CD14-positive monocyte (primary cell): ENCODE measurements at regions not wholly inside any gene's neighbourhood (a gene's known extent, or its start where the extent isn't known, plus 50 kb on each side); places are given as distances from the start of the nearest gene placed in this dataset.

ENCODE experiments used
- DNase-seq, 3 donors: peaks; one replicate each; pipeline ENCODE4 v3.0.0-alpha.2; 2011 to 2022
- H2AFZ ChIP-seq: 2 replicates; pipeline ENCODE4 v1.6.0; 2012; ENCODE audit warnings: mild to moderate bottlenecking, low read depth, low read length, inconsistent platforms; ENCODE audit not compliant: insufficient read depth, poor library complexity, severe bottlenecking
- H3K27ac ChIP-seq, 2 donors: 1 replicate in 1 of 2; 2 replicates in 1 of 2; pipeline ENCODE4 v1.5.1; 2012 to 2013; ENCODE audit warnings: low read length in 2 of 2, control low read depth in 1 of 2, inconsistent platforms in 1 of 2, low read depth in 1 of 2, mild to moderate bottlenecking in 1 of 2
- H3K27me3 ChIP-seq, 2 donors: one replicate each; pipeline versions ENCODE4 v1.6.0 to v1.6.1; 2011 to 2013; ENCODE audit warnings: low read length in 2 of 2; ENCODE audit not compliant: control insufficient read depth in 2 of 2, insufficient read depth in 2 of 2
- H3K36me3 ChIP-seq, 2 donors: replicated peaks in 1 of 2; 1 replicate in 1 of 2; 2 replicates in 1 of 2; pipeline versions ENCODE4 v1.5.1 to v1.6.1; 2012 to 2013; ENCODE audit warnings: low read length in 2 of 2, control low read depth in 1 of 2, inconsistent platforms in 1 of 2, mild to moderate bottlenecking in 1 of 2; ENCODE audit not compliant: insufficient read depth in 2 of 2, control insufficient read depth in 1 of 2
- H3K4me1 ChIP-seq, 2 donors: 1 replicate in 1 of 2; 2 replicates in 1 of 2; pipeline versions ENCODE4 v1.5.1 to v1.6.1; 2012 to 2013; ENCODE audit warnings: low read length in 2 of 2, control low read depth in 1 of 2, inconsistent platforms in 1 of 2, mild to moderate bottlenecking in 1 of 2, moderate library complexity in 1 of 2; ENCODE audit not compliant: insufficient read depth in 2 of 2, control insufficient read depth in 1 of 2
- H3K4me2 ChIP-seq: replicated peaks from 2 replicates; pipeline ENCODE3; 2012; ENCODE audit warnings: low read length, moderate library complexity, mild to moderate bottlenecking; ENCODE audit not compliant: poor library complexity, severe bottlenecking; ENCODE audit errors: extremely low read depth
- H3K4me3 ChIP-seq, 3 experiments: fragments of 200-600 bp in 1 of 3; sonication (generic) in 1 of 3; replicated peaks in 1 of 3; 1 replicate in 2 of 3; 2 replicates in 1 of 3; pipeline ENCODE4 v1.5.1; 2011 to 2013; ENCODE audit warnings: low read length in 3 of 3, mild to moderate bottlenecking in 3 of 3, control low read depth in 2 of 3, low read depth in 2 of 3, inconsistent platforms in 1 of 3, moderate library complexity in 1 of 3
- H3K79me2 ChIP-seq: 2 replicates; pipeline ENCODE4 v1.6.0; 2012; ENCODE audit warnings: mild to moderate bottlenecking, control low read depth, inconsistent platforms, low read length, moderate library complexity; ENCODE audit not compliant: insufficient read depth
- H3K9ac ChIP-seq: 2 replicates; pipeline ENCODE4 v1.6.0; 2017; ENCODE audit warnings: low read length, mild to moderate bottlenecking; ENCODE audit not compliant: insufficient read depth, poor library complexity, severe bottlenecking
- H3K9me3 ChIP-seq, 2 donors: replicated peaks in 1 of 2; 1 replicate in 1 of 2; 2 replicates in 1 of 2; pipeline versions ENCODE4 v1.5.1 to v1.6.1; 2012 to 2013; ENCODE audit warnings: low read length in 2 of 2, control low read depth in 1 of 2; ENCODE audit not compliant: control insufficient read depth in 1 of 2, insufficient read depth in 1 of 2
- H4K20me1 ChIP-seq: 2 replicates; pipeline ENCODE4 v1.6.0; 2012; ENCODE audit warnings: mild to moderate bottlenecking, low read length, control low read depth, moderate library complexity; ENCODE audit not compliant: insufficient read depth
- H3K27ac Mint-ChIP-seq, 7 donors: one replicate each; pipeline ENCODE4 v1.8.0; 2020; ENCODE audit warnings: mild to moderate bottlenecking in 7 of 7, mixed read lengths in 7 of 7, moderate library complexity in 6 of 7, inconsistent platforms in 2 of 7
- H3K27me3 Mint-ChIP-seq, 3 donors: one replicate each; pipeline ENCODE4 v1.8.0; 2021 to 2022; ENCODE audit warnings: low read depth in 3 of 3, mild to moderate bottlenecking in 3 of 3, mixed read lengths in 3 of 3, moderate library complexity in 3 of 3, inconsistent platforms in 1 of 3
- H3K36me3 Mint-ChIP-seq, 2 donors: one replicate each; pipeline ENCODE4 v1.8.0; 2020; ENCODE audit warnings: mixed read lengths in 2 of 2, inconsistent platforms in 1 of 2, mild to moderate bottlenecking in 1 of 2
- H3K4me1 Mint-ChIP-seq: one replicate; pipeline ENCODE4 v1.8.0; 2020; ENCODE audit warnings: mild to moderate bottlenecking, mixed read lengths
- H3K4me3 Mint-ChIP-seq, 2 donors: one replicate each; pipeline ENCODE4 v1.8.0; 2020; ENCODE audit warnings: mild to moderate bottlenecking in 2 of 2, mixed read lengths in 2 of 2, moderate library complexity in 1 of 2
- H3K9me3 Mint-ChIP-seq, 7 donors: one replicate each; pipeline ENCODE4 v1.8.0; 2020 to 2022; ENCODE audit warnings: mixed read lengths in 7 of 7, mild to moderate bottlenecking in 6 of 7, moderate library complexity in 6 of 7, inconsistent platforms in 2 of 7
- WGBS: methylation state at CpG from one replicate; pipeline ENCODE4 v1.1.5; 2013; ENCODE audit warnings: missing lambda C conversion rate; ENCODE audit not compliant: insufficient coverage; 5-methylcytosine and 5-hydroxymethylcytosine counted together
- intact Hi-C, 2 donors: fragments of 100-400 bp; cut with micrococcal nuclease; formaldehyde crosslinking; loops; one replicate each; pipeline versions ENCODE4 v1.15.0 to v1.15.1; 2023
- TF ChIP-seq, protein P1 (sequence below): fragments of 200-600 bp; IDR thresholded peaks from one replicate; pipeline ENCODE4 v1.8.0; 2022; ENCODE audit warnings: antibody characterized with exemption, mild to moderate bottlenecking

DNA sequence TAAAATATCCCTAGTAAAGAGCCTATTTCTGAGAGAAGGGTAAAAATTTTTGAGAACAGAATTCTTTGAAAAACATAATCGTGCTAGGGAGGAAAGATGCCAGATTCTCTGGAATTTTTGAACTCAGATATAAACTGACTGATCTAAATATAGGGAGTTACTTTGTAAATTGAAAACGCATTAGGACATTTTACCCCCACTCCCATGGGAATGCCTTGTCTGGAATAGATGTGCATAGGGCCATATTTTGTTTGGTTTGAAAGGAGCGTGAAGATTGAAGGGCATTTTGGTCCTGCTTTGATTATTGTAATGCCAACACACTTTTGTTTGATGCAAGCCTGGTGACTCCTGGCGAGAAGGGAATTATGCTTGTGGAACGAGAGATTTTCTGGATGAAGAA, 158.7 kb upstream of the DPP10 start:
- Histone ChIP-seq H2AFZ (no peak overlapping the region), H3K4me1 (no peaks in the 10 kb centered on the region), H3K9me3 (peaks cover 18 to 19% of the 10 kb centered on the region in 2 donors), H3K27me3 (no peaks in the 10 kb centered on the region), H3K9ac (no peak overlapping the region), H3K79me2 (no peaks in the 10 kb centered on the region), H3K4me2 (no peak overlapping the region), H3K36me3 (no peaks in the 10 kb centered on the region), H3K4me3 (no peak overlapping the region), H4K20me1 (no peaks in the 10 kb centered on the region), H3K27ac (no peak overlapping the region)
- no peaks in the 10 kb centered on the region for H3K36me3 Mint-ChIP-seq
- TF ChIP-seq, protein P1, sequence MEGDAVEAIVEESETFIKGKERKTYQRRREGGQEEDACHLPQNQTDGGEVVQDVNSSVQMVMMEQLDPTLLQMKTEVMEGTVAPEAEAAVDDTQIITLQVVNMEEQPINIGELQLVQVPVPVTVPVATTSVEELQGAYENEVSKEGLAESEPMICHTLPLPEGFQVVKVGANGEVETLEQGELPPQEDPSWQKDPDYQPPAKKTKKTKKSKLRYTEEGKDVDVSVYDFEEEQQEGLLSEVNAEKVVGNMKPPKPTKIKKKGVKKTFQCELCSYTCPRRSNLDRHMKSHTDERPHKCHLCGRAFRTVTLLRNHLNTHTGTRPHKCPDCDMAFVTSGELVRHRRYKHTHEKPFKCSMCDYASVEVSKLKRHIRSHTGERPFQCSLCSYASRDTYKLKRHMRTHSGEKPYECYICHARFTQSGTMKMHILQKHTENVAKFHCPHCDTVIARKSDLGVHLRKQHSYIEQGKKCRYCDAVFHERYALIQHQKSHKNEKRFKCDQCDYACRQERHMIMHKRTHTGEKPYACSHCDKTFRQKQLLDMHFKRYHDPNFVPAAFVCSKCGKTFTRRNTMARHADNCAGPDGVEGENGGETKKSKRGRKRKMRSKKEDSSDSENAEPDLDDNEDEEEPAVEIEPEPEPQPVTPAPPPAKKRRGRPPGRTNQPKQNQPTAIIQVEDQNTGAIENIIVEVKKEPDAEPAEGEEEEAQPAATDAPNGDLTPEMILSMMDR = no peak
- no peak overlapping the region for H3K27ac Mint-ChIP-seq
- peaks cover 5 to 22% (median 8%) of the 10 kb centered on the region in 7 donors for H3K9me3 Mint-ChIP-seq
- no peak for DNase-seq
- H3K4me3 Mint-ChIP-seq = no peak overlapping the region
- intact Hi-C loops = no loop called here
- H3K27me3 Mint-ChIP-seq = no peaks in the 10 kb centered on the region
- WGBS = 100% methylated on average over 1 of the region's 5 CpGs
- H3K4me1 Mint-ChIP-seq = no peaks in the 10 kb centered on the region

DNA sequence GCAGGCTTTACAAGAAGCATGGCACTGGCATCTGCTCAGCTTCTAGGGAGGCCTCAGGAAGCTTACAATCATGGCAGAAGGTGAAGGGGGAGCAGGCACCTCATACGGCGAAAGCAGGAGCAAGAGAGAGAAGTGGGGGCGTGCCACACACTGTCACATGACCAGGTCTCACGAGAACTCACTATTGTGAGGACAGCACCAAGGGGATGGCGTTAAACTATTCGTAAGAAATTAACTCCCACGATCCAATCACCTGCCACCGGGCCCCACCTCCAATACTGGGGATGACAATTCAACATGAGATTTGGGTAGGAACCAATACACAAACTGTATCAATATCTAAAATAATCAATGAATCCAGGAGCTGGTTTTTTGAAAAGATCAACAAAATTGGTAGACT, 156.0 kb upstream of the DPP10 start:
- Histone ChIP-seq H3K27ac (no peak overlapping the region), H3K9ac (no peak overlapping the region), H3K9me3 (peaks cover 16 to 18% of the 10 kb centered on the region in 2 donors), H3K79me2 (no peaks in the 10 kb centered on the region), H3K27me3 (no peaks in the 10 kb centered on the region), H3K4me2 (no peak overlapping the region), H3K36me3 (no peaks in the 10 kb centered on the region), H2AFZ (no peak overlapping the region), H4K20me1 (no peaks in the 10 kb centered on the region), H3K4me3 (no peak overlapping the region), H3K4me1 (no peaks in the 10 kb centered on the region)
- no peaks in the 10 kb centered on the region for H3K27me3 Mint-ChIP-seq
- 95% methylated on average over 4 of the region's 8 CpGs for WGBS
- TF ChIP-seq, protein P1 = no peak
- H3K4me1 Mint-ChIP-seq = no peaks in the 10 kb centered on the region
- peaks cover 2 to 19% (median 11%) of the 10 kb centered on the region in 7 donors for H3K9me3 Mint-ChIP-seq
- no peak for DNase-seq
- intact Hi-C loops = no loop called here
- no peak overlapping the region for H3K4me3 Mint-ChIP-seq
- peak overlapping the region in 1 of 7 donors; percentile 57 for H3K27ac Mint-ChIP-seq
- H3K36me3 Mint-ChIP-seq = no peaks in the 10 kb centered on the region
